GM13977 (cell line): ENCODE measurements at regions not wholly inside any gene's neighbourhood (a gene's known extent, or its start where the extent isn't known, plus 50 kb on each side); places are given as distances from the start of the nearest gene placed in this dataset.

Experiments used
- DNase-seq: peaks from one replicate; pipeline ENCODE4 v3.0.0; 2012; ENCODE audit warnings: low spot score
- in situ Hi-C: fragments of 300-500 bp; cut with MboI; formaldehyde crosslinking; loops from one replicate; pipeline ENCODE4 v1.12.0; 2022; ENCODE audit warnings: low sequenced_read_pairs, low pct_unique_long_range_greater_than_20kb, mixed read lengths, inconsistent platforms; ENCODE audit not compliant: unreplicated experiment
- TF ChIP-seq, protein P1 (sequence below): IDR thresholded peaks from 2 replicates; pipeline ENCODE4 v1.5.1; 2012; ENCODE audit warnings: mild to moderate bottlenecking, control low read depth; ENCODE audit not compliant: insufficient read depth; ENCODE audit errors: extremely low read depth, missing control alignments

DNA sequence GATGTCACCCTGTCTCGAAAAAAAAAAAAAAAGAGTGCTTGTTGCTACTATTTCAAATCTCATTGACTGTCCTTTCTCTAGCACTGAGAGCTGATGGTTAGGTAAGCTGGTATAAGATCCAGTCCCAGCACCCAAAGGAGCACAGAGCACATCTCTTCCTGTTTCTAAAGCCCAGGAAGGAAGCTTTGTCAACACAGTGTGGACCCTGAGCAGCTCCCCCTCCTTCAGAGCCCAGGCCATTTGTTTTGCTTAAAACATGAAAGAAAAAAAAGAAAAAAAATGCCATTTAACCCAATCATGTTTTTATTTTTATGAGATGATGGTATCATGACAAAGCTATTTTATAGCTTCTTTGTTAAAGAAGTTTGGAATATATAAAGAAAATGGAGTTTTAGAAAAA, 184.1 kb upstream of the DUSP10 start:
- no peak for DNase-seq
- in situ Hi-C loops, result no loop called here
- TF ChIP-seq, protein P1, sequence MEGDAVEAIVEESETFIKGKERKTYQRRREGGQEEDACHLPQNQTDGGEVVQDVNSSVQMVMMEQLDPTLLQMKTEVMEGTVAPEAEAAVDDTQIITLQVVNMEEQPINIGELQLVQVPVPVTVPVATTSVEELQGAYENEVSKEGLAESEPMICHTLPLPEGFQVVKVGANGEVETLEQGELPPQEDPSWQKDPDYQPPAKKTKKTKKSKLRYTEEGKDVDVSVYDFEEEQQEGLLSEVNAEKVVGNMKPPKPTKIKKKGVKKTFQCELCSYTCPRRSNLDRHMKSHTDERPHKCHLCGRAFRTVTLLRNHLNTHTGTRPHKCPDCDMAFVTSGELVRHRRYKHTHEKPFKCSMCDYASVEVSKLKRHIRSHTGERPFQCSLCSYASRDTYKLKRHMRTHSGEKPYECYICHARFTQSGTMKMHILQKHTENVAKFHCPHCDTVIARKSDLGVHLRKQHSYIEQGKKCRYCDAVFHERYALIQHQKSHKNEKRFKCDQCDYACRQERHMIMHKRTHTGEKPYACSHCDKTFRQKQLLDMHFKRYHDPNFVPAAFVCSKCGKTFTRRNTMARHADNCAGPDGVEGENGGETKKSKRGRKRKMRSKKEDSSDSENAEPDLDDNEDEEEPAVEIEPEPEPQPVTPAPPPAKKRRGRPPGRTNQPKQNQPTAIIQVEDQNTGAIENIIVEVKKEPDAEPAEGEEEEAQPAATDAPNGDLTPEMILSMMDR, result no peak

DNA sequence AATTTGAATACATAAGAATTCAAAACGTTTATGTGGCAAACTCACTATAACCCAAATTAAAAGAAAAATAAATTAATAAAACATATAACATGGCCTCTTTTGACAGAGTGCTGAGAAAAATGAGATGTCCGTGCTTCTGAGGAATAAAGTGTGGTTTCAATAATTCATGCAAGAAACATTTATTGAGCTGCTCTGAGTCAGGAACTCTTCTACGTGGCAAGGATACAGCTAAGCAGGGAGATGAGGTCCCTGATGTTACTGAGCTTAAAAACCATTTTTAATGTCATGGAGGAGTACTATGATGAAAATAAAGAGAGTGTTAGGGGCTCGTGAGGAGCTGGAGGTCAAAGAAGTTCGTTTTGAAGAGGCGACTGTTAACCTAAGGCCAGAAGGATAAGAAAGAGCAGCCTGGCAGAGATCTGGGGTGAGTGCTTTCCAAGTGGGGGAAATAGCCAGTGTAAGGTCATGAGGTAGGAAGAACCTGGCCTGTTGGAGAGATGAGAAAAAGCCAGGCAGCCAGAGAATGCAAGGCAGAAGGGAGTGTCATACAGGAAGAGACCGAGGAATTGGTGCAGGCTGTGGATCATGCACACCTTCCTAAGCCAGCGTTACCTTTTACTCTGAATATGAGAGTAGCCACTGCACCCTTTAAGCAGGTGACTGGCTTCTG, 182.2 kb upstream of the DUSP10 start:
- in situ Hi-C loops, result no loop called here
- TF ChIP-seq, protein P1, result no peak
- DNase-seq, result no peak

DNA sequence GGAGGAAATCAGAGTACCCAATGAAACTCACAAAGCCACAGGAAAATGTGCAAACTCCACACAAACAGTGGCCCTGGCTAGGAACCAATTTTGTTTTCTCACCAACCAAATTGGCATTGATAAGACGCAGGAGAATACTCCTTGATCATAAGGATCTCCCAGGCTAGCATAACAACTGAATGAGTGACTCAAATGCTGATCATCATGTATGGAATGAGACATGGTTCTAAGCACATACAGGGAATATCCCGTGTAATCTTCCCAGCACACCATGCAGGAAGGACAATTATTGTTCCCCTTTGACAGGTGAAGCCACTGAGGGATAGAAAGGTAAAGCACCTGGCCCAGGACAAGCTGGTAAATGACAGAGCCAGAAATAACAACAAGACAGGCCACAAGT, 180.0 kb upstream of the DUSP10 start:
- TF ChIP-seq, protein P1, result no peak
- in situ Hi-C loops, result no loop called here
- no peak for DNase-seq

DNA sequence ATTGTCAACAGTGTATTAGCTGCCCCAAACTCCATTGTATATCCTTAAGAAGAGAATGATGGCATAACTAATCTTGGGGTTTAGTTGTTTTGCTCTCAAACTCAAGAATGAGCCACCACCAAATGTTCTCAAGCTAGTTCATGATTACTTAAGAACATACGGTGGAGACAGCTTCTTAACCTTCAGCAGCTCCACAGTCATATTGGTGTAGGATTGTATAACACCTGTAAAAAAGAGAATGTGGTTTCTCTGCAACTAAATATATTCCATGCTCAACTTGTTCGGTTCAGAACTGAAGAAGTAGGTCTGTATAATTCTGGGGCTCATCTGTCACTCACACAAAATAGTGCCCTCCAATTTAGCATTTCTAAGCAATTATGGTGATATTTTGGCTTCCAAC, 177.9 kb upstream of the DUSP10 start:
- no peak for DNase-seq
- TF ChIP-seq, protein P1, result no peak
- in situ Hi-C loops, result no loop called here

DNA sequence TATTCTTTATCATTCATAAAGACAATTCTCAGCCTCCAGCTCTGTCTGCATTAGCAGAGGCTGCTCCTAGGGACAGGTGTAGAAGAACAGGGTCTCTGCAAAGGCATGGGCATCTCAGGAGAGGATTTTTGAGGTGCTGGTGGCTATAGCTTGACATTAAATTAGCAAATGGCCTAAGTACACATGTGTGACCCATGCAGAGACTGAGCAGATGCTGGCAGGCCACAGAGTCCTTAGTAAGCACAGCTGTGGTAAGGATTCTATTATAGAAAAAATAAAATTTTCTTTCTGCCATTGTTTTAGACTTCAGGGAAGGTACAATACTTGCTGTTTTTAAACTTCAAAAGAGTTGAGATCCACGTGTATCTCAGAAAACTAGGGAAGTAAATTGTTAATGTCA, 177.5 kb upstream of the DUSP10 start:
- TF ChIP-seq, protein P1, result no peak
- in situ Hi-C loops, result no loop called here
- DNase-seq, result no peak

DNA sequence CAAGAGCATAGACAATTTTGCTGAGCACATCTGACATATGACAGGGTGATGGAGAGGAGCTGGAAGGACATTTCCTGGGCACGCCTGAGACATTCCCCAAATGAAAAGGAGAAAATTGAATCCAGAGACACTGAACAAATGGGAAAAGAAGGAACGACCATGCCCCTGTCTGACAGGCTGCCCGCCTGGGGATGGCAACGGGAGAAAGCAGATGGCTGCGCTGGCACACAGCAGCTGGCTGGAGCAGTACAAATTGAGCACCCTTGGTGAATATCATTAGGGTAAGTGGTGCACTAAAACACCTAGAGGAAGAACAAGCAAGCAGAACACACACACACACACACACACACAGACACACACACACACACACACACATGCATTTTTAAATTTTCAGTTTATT, 174.3 kb upstream of the DUSP10 start:
- TF ChIP-seq, protein P1, result no peak
- DNase-seq, result no peak
- in situ Hi-C loops, result no loop called here

DNA sequence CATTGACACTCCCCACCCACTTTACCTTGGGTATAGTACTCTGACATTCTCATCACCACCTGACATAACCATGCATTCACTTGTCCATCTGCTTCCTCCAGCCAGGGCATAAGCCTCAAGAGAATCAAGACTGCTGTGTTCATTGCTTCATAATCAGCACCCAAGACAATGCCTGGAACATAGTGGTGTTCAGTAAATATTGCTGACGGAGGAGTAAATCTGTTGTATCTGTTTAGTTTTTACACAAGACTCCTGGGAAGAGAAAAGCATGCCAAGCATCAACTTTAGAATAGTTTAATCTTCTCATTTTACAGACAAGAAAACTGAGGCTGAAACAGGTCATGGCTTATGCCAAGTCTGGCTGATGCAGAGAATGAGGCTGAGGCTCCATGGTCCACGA, 173.9 kb upstream of the DUSP10 start:
- TF ChIP-seq, protein P1, result no peak
- DNase-seq, result no peak
- in situ Hi-C loops, result no loop called here
